IMR-90 (cell line): ENCODE measurements at regions not wholly inside any gene's neighbourhood (a gene's known extent, or its start where the extent isn't known, plus 50 kb on each side); places are given as distances from the start of the nearest gene placed in this dataset.

ENCODE experiments used
- ATAC-seq: fragments of 200-7000 bp; cut with Tn5 transposase; 2 replicates; pipeline ENCODE4 v1.9.1; 2020; ENCODE audit warnings: low read depth, mild to moderate bottlenecking, moderate library complexity
- BruUV-seq: library from RNA; stranded (reverse); fragments of 400-500 nt; replicated peaks from 2 replicates; lab custom pipeline; 2021; lab: Mats Ljungman, UMichigan
- CTCF ChIA-PET: fragments of 300-600 bp; formaldehyde crosslinking; extraction: SDS; loops from one replicate; lab custom pipeline; 2021; ENCODE audit warnings: antibody characterized with exemption; lab: Yijun Ruan, JAX
- POLR2A ChIA-PET: fragments of 300-600 bp; sonication (Branson Sonifier 250); formaldehyde crosslinking; loops from one replicate; lab custom pipeline; 2022; ENCODE audit warnings: antibody characterized with exemption; ENCODE audit not compliant: unreplicated experiment; lab: Charles Lee
- DNase-seq: peaks from one replicate; pipeline ENCODE4 v3.0.0; 2013
- H2AFZ ChIP-seq: replicated peaks from 2 replicates; pipeline ENCODE3; 2013; ENCODE audit warnings: low read length, mild to moderate bottlenecking; ENCODE audit not compliant: poor library complexity
- H2AK5ac ChIP-seq: 2 replicates; pipeline ENCODE4 v1.6.1; 2013; ENCODE audit warnings: low read depth, low read length, inconsistent platforms
- H2AK9ac ChIP-seq: replicated peaks from 2 replicates; pipeline ENCODE3; 2013; ENCODE audit warnings: mild to moderate bottlenecking, low read depth, low read length, moderate library complexity; ENCODE audit not compliant: poor library complexity
- H2BK120ac ChIP-seq: 2 replicates; pipeline ENCODE4 v1.6.1; 2013; ENCODE audit warnings: low read depth, low read length, inconsistent platforms
- H2BK15ac ChIP-seq: 3 replicates; pipeline ENCODE4 v1.6.1; 2013; ENCODE audit warnings: low read depth, low read length, inconsistent platforms
- H2BK20ac ChIP-seq: 2 replicates; pipeline ENCODE4 v1.6.1; 2013; ENCODE audit warnings: low read depth, mild to moderate bottlenecking, inconsistent platforms, low read length, moderate library complexity
- H2BK5ac ChIP-seq: 2 replicates; pipeline ENCODE4 v1.6.1; 2013; ENCODE audit warnings: mild to moderate bottlenecking, low read depth, low read length, inconsistent platforms; ENCODE audit not compliant: poor library complexity, severe bottlenecking
- H3K14ac ChIP-seq: replicated peaks from 2 replicates; pipeline ENCODE4 v1.6.1; 2013; ENCODE audit warnings: low read depth, low read length, inconsistent platforms
- H3K18ac ChIP-seq: 2 replicates; pipeline ENCODE4 v1.6.1; 2013; ENCODE audit warnings: low read depth, low read length, control low read depth
- H3K23ac ChIP-seq: 2 replicates; pipeline ENCODE4 v1.6.1; 2013; ENCODE audit warnings: low read depth, low read length, inconsistent platforms
- H3K27ac ChIP-seq: 2 replicates; pipeline ENCODE4 v1.5.1; 2013; ENCODE audit warnings: mild to moderate bottlenecking, control low read depth, low read length; ENCODE audit not compliant: insufficient read depth
- H3K27me3 ChIP-seq: 2 replicates; pipeline ENCODE4 v1.6.1; 2013; ENCODE audit warnings: low read length; ENCODE audit not compliant: control insufficient read depth, insufficient read depth
- H3K36me3 ChIP-seq: 2 replicates; pipeline ENCODE4 v1.6.1; 2013; ENCODE audit warnings: low read length, mixed read lengths; ENCODE audit not compliant: control insufficient read depth, insufficient read depth
- H3K4ac ChIP-seq: 2 replicates; pipeline ENCODE4 v1.6.1; 2013; ENCODE audit warnings: low read depth, low read length, inconsistent platforms
- H3K4me1 ChIP-seq: 2 replicates; pipeline ENCODE4 v1.6.1; 2013; ENCODE audit warnings: low read length, mixed read lengths; ENCODE audit not compliant: control insufficient read depth, insufficient read depth
- H3K4me2 ChIP-seq: 2 replicates; pipeline ENCODE4 v1.6.1; 2013; ENCODE audit warnings: low read depth, mild to moderate bottlenecking, control low read depth, low read length, moderate library complexity
- H3K4me3 ChIP-seq: 2 replicates; pipeline ENCODE4 v1.5.1; 2013; ENCODE audit warnings: low read depth, mild to moderate bottlenecking, control low read depth, low read length, moderate library complexity; ENCODE audit not compliant: insufficient read depth
- H3K56ac ChIP-seq: 2 replicates; pipeline ENCODE4 v1.6.1; 2013; ENCODE audit warnings: low read length, inconsistent platforms; ENCODE audit not compliant: insufficient read depth; ENCODE audit errors: extremely low read depth
- H3K79me1 ChIP-seq, 2 experiments: 2 replicates each; pipeline ENCODE4 v1.6.1; 2013; ENCODE audit warnings: low read length in 2 of 2, inconsistent platforms in 1 of 2, low read depth in 1 of 2
- H3K9ac ChIP-seq: 2 replicates; pipeline ENCODE4 v1.6.1; 2013; ENCODE audit warnings: low read depth, low read length, control low read depth
- H3K9me1 ChIP-seq: 2 replicates; pipeline ENCODE4 v1.6.1; 2013; ENCODE audit warnings: low read length, inconsistent platforms; ENCODE audit not compliant: insufficient read depth
- H3K9me3 ChIP-seq: 2 replicates; pipeline ENCODE4 v1.6.1; 2013; ENCODE audit warnings: low read length; ENCODE audit not compliant: control insufficient read depth, insufficient read depth
- H4K20me1 ChIP-seq: 2 replicates; pipeline ENCODE4 v1.6.1; 2013; ENCODE audit warnings: low read length, inconsistent platforms; ENCODE audit not compliant: insufficient read depth
- H4K5ac ChIP-seq: 2 replicates; pipeline ENCODE4 v1.6.1; 2013; ENCODE audit warnings: mild to moderate bottlenecking, low read depth, low read length, control low read depth
- H4K8ac ChIP-seq, 2 experiments: 2 replicates each; pipeline ENCODE4 v1.6.1; 2013; ENCODE audit warnings: low read depth in 2 of 2, low read length in 2 of 2, control low read depth in 1 of 2, inconsistent platforms in 1 of 2
- H4K91ac ChIP-seq: 2 replicates; pipeline ENCODE4 v1.6.1; 2013; ENCODE audit warnings: low read depth, low read length, inconsistent platforms; ENCODE audit not compliant: insufficient read depth
- BHLHE40 ChIP-seq: fragments of 150-350 bp; IDR thresholded peaks from 2 replicates; pipeline ENCODE4 v1.6.1; 2016; ENCODE audit warnings: mild to moderate bottlenecking, low read depth, low read length
- RFX5 ChIP-seq: IDR thresholded peaks from 2 replicates; pipeline ENCODE4 v1.8.0; 2012; ENCODE audit warnings: low read depth, mild to moderate bottlenecking, low read length, moderate library complexity
- whole genome bisulfite sequencing, 2 experiments: methylation state at CpG; one replicate each; pipeline versions ENCODE4 v1.1.5 to v1.1.7; 2013; ENCODE audit warnings: missing lambda C conversion rate in 2 of 2; ENCODE audit not compliant: insufficient read length in 1 of 2; ENCODE audit errors: extremely low coverage in 2 of 2; 5-methylcytosine and 5-hydroxymethylcytosine counted together
- dilution Hi-C: fragments of 300-500 bp; cut with HindIII; formaldehyde crosslinking; loops from one replicate; pipeline ENCODE4 v1.14.3; 2018; ENCODE audit warnings: low sequenced_read_pairs; ENCODE audit not compliant: unreplicated experiment
- in situ Hi-C: fragments of 300-500 bp; cut with MboI; formaldehyde crosslinking; loops from 3 replicates; pipeline ENCODE4 v1.14.3; 2019; ENCODE audit warnings: low sequenced_read_pairs, inconsistent platforms, mixed read lengths
- intact Hi-C: fragments of 100-400 bp; cut with micrococcal nuclease; formaldehyde crosslinking; loops from 2 replicates; pipeline ENCODE4 v1.10.0; 2022

DNA sequence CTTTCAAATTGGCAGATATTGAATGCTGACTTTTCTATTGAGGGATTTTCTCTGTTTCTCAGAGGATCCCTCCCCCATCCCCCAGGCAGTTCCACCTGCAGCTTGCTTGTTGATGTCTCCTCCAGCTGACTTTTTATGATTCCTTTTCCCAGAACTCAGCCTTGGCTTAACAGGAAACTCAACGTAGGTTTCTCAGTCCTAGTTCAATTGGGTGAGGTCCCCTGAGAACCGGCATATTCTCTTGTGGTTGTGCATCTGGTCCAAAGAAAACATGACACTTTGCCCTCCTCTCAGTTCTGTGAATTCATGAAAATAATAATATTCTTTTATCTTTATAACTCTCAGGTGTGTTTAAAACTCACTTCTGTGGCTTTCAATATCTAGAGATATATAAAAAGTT lies 1222.1 kb downstream of the OTOL1 start:
- Histone ChIP-seq H3K27me3 (no peaks in the 10 kb centered on the region), H3K4ac (no peak overlapping the region), H4K91ac (no peak overlapping the region), H4K5ac (no peak overlapping the region), H3K4me1 (peaks cover 2% of the 10 kb centered on the region; the same call in 1 of the 2 replicates), H2AK9ac (no peak overlapping the region), H3K4me3 (no peak overlapping the region), H3K14ac (no peak overlapping the region), H3K18ac (no peak overlapping the region), H4K20me1 (no peaks in the 10 kb centered on the region), H2BK15ac (no peak overlapping the region), H3K9me3 (no peaks in the 10 kb centered on the region), H3K27ac (no peak overlapping the region), H2AK5ac (no peak overlapping the region), H3K79me1 (no peaks in the 10 kb centered on the region), H2AFZ (no peak overlapping the region), H3K9ac (no peak overlapping the region), H2BK20ac (0 out of 2 replicates have a peak overlapping the region, but pooled peaks have one; percentile 53), H3K9me1 (no peaks in the 10 kb centered on the region; the same call in 1 of the 2 replicates), H2BK120ac (no peak overlapping the region), H3K36me3 (no peaks in the 10 kb centered on the region), H2BK5ac (no peak overlapping the region), H3K4me2 (no peak overlapping the region), H4K8ac (no peak overlapping the region), H3K56ac (no peak overlapping the region), H3K23ac (no peak overlapping the region)
- dilution Hi-C loops = no loop called here
- BruUV-seq = no TSS peak
- ChIA-PET POLR2A (no interaction called here), CTCF (no interaction called here)
- DNase-seq = no peak
- WGBS, 2 experiments = no CpG with 5 or more reads among the region's 2 CpGs
- intact Hi-C loops = no loop called here
- TF ChIP-seq BHLHE40 (no peak), RFX5 (no peak)
- in situ Hi-C loops = no loop called here
- ATAC-seq = no peak
